C1 segment of cervical spinal cord (tissue), 14 donors: ENCODE measurements at regions not wholly inside any gene's neighbourhood (a gene's known extent, or its start where the extent isn't known, plus 50 kb on each side); places are given as distances from the start of the nearest gene placed in this dataset.

ENCODE experiments used
- DNase-seq, 14 donors: peaks; one replicate each; lab custom pipeline; 2025; lab: John Stamatoyannopoulos, UW

GRCh38 chr10:55013318-55013717, 212.3 kb upstream of the PCDH15 start:
- no peak for DNase-seq

DNA sequence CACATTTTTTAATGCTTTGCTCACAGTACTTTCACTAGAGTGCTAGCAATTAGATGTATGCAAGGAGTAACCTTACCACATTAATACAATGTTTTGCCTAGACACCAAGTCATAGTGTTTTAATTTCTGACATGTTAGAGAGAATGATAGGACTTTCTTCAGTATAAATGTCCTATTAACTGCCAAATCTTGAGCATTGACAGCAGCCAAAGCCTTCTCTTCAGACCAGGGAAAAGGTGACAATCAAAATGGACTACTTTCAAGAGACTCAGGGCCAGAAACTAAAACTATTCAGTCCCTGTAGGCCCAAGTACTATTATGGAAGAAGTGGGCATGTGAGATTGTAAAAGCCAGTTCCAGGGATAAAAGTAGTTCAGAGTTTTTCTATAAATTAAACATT, 201.4 kb upstream of the PCDH15 start:
- no peak for DNase-seq

DNA sequence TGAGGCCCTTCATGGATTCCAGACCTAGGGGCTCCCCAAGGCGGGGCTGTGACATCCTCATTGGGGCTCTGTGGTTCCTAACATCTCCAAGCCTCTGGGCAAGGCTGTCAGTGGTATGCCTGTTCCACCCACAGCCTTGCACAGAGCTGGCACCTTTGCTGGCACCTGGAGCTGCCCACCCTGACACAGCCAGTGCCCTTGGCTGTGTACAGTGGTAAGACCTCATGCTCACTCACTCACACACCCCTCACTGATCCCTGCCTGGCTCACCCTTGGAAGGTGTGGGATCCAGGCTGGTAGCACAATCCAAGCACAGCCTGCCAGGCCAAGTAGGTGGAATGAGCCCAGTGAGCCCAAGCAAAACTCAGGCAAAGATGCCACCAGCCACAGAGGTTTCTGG, 200.4 kb upstream of the PCDH15 start:
- no peak for DNase-seq

- no peak for DNase-seq
Measured at GRCh38 chr10:54993148-54993547, 192.1 kb upstream of the PCDH15 start.

DNA sequence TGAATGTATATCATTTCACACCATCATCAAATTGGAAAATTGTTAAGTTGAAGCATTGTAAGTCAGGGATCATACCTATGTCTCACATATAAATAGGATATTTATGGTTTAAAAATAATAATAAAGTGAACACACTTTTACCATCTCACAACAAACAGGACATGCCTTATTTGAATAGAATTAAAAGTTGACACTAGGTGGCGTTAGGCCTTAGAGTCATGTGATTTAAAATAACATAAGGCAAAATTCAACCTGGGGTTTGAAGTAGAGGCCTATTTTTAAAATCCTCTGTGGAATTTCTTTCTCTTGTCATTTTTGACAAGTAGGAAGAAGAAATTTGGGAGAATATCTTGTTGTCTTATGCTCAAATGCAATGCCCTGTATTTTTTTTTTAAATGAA, 184.7 kb upstream of the PCDH15 start:
- DNase-seq: no peak

DNA sequence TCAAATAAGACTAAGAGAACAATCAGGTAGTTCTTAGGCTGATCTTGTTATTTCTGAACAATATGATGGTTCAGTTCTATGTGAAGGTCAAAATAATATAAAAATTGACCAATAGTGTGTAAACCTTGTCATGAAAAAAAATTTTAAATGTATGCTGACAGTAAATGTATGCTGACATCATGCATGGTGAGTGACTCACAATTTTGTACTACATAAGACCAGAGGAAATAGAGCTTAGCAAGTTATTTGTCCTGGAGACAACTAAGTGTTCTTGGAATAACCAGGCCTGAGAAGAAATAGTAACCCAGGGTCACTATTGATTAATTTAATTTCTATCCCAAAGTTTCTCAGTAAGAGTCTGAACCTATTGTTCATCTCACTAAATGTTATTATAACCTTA, 182.2 kb upstream of the PCDH15 start:
- no peak for DNase-seq

DNA sequence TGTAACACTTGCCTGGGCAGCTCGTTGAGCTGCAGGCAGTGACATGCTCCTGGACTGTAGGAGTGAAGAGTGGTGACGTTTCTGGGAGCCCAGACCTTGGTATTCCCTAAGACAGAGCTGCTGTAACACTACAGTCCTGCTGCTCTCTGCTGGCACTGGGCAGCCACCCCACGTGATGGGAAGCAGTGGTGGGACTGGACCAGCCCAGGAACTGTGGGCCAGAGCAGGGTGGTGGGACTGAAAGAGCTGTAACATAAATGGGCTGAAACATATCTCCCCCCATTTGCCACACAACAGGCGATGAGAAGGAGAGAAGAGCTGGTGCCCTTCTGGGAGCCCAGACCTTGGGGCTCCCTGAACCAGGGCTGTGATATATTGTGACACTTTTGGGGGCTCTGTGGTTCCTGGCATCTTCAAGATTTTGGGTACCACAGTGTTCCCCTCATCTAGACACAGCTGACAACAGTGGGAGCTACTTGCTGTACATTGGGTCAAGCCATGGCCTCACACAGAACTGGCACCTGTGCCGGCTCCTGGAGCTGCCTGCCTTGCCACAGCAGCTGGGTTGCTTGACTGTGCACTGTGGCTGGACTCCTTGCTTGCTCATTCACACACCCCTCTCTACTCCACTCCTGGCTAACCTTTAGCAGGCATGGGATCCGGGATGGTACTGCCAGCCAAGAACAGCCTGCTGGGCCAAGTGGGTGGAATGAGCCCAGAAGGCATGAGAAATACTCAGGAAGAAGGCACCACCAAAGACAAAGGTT, 161.3 kb upstream of the PCDH15 start:
- no peak for DNase-seq

- DNase-seq: no peak
Measured at GRCh38 chr10:54961040-54961439, 160.0 kb upstream of the PCDH15 start.

DNA sequence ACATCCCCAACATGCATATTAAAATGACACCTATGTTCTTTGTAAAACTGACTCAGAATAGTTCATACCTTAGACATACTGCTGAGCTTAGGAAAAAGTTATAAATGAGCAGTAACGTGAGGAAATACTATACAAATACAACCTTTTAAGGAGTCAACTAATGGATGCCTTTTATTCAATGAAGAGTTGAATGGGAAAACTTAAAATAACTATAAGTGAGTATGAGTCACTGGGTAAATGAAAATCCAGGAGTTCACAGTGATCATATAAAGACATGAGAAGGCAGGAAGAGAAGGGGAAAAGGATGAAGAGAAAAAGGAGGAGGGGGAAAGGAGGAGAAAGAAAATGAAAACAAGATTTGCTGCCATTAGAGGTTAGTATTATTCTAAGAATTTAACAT, 157.8 kb upstream of the PCDH15 start:
- DNase-seq: no peak

GRCh38 chr10:54947605-54948004, 146.6 kb upstream of the PCDH15 start:
- no peak for DNase-seq

- DNase-seq: no peak
Measured at GRCh38 chr10:54940418-54940817, 139.4 kb upstream of the PCDH15 start.

GRCh38 chr10:54914049-54914448, 113.0 kb upstream of the PCDH15 start:
- DNase-seq: no peak

DNA sequence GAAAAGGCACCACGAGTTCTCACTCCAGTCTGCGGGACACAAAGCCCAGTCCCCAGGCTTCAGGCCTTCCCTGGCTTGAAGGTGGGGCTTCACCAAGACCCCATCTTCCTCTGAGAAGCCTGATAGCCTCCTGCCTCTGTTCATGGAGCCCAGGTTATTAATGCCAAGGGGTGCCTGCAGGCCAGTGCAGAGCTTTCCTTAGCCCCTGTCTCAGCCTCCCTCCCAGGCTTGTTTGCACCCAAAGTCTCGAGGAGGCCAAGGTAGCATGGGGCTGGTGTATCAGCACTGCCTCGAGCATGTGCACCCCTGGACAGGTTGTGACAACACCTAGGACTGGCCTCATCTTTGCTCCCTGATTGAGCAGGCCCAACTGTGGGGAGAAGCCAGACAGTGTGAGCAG, 108.1 kb upstream of the PCDH15 start:
- DNase-seq: no peak

DNA sequence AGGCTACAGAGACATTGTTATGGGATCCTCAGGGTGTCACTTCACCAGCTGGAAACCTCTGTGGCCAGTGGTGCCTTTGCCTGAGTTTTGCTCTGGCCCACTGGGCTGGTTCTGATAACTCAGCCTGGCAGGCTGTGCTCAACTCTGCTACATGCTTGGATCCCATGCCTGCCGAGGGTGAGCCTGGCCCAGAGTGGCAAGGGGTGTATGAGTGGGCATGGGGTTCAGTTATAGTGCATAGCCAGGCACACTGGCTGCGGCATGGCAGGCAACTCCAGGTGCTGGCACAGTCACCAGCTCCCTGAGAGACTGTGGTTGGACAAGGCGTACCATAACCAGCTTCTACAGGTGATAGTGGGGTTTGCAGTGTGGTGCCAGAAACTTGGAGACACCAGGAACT, 107.0 kb upstream of the PCDH15 start:
- DNase-seq: no peak

DNA sequence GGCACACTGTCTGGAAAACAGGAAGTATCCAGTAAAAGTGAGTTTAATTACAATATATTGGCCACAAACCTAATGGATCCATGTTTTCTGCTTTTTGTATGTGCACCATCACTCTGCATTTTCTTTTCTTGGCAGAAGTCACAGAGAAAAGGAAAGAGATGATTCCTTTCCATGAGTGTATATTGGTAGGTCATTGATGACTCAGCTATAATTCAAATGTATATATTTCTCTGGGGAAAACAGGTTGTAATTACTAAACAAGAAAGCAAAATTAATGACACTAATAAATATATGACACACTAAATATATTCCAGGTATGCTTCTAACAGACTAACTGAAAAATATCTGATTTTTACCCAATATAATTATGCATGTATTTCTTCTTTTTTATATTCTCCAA, 105.9 kb upstream of the PCDH15 start:
- no peak for DNase-seq

- no peak for DNase-seq
Measured at GRCh38 chr10:54905578-54906192, 104.7 kb upstream of the PCDH15 start.

GRCh38 chr10:54904833-54905232, 103.8 kb upstream of the PCDH15 start:
- no peak for DNase-seq

DNA sequence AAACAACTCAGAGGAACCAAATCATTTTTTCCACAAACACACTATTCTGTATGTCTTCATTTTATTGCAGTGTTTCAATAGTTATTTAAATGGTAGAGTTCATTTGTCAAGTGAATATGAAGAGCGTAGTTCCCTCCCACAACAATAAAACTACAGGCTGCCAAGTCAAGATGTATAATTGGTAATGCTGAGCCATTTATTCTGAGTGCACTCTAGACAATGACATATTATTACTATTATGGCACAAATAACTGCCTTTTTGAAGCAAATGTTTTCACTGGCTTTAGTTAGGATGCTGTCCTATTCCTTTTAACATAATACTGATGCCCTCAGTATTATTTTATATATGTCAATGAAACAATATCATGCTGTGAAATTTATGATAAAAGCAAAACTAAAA, 102.7 kb upstream of the PCDH15 start:
- no peak for DNase-seq

DNA sequence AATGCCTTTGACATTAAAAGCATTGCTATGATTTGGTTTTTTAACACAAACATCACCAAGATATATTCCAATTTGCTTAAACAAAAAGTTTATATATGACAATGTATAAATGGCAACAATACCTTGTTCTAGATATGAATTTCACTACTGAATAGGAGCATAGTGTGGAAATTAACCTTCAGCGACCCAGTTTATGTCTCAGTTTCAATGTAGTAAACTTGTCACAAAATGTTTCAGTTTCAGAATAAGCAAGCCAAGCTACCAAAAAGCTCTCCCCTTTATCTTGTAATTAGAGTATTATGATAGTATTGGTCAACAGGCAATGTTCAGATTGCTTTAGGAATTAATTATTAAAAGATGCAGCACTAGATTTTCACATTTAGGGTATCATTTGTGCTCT, 99.6 kb upstream of the PCDH15 start:
- DNase-seq: no peak

DNA sequence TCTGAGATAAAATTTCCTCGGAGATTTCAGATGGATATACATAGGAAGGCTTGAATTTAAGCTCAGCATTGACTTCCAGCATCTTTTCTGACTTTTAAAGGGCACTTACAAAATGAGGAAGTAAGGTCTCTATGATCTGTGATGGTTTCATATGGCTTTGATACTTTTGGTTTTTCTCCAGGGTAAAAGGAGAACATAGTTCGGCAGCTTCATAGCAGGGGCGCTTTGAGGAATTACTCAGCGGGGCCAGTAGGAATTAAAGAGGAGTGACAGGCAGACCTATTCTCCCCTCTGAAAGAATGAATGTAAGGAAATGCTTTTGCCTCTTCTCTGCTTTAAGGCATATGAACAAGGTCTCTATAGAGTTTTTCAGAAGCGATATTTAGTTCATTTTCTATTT, 80.0 kb upstream of the PCDH15 start:
- no peak for DNase-seq

GRCh38 chr10:54869022-54869421, 68.0 kb upstream of the PCDH15 start:
- no peak for DNase-seq

DNA sequence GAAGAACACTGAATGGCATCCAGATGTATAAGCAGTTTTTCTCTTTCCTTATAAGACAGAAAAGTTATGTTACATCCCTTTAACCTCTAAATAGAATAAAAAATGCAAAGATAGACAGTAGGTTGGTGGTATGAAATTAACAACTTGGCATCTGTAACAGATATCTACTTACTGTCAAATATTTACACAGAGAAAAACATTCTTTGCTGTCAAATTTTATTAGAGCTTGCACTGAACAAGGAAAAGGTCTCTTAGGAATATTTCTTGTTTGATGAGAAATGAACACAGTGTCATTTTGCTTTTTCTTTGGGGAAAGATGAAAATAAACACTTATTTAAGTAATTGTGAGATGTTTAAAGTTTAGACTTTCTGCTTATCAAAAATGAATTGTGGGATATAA, 65.6 kb upstream of the PCDH15 start:
- no peak for DNase-seq

GRCh38 chr10:54854843-54855242, 53.8 kb upstream of the PCDH15 start:
- no peak for DNase-seq

DNA sequence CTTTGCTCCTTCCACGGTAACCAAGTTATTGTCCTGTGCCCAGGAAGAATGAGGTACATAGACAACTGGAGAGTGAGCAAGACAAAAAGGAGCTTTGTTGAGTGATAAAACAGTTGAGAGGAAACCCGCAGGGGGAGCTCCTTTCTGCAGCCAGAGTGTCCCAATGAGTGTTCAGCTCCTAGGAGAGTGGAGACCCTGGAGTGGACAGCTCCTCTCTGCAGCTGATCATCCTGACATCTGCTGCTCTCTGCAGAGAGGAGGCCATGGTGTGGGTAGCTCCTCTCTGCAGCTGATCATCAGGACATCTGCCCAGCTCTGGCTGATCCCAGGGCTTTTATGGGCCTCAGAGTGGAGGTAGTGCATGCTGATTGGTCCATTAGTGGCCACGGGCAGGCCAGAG, 53.4 kb upstream of the PCDH15 start:
- no peak for DNase-seq
